H1 (cell line): ENCODE measurements at regions not wholly inside any gene's neighbourhood (a gene's known extent, or its start where the extent isn't known, plus 50 kb on each side); places are given as distances from the start of the nearest gene placed in this dataset.

ENCODE experiments used
- CTCF ChIA-PET: fragments of 300-600 bp; sonication (Branson Sonifier 250); formaldehyde crosslinking; loops from one replicate; lab custom pipeline; 2021; ENCODE audit not compliant: partially characterized antibody; lab: Charles Lee
- POLR2A ChIA-PET: fragments of 300-600 bp; sonication (Branson Sonifier 250); formaldehyde crosslinking; loops from one replicate; lab custom pipeline; 2021; ENCODE audit warnings: inconsistent platforms; ENCODE audit not compliant: partially characterized antibody; lab: Charles Lee
- DNase-seq, 2 experiments: peaks; one replicate each; pipeline versions ENCODE4 v3.0.0 to v3.0.0-alpha.2; 2010 to 2022; ENCODE audit warnings: low spot score in 2 of 2, low read depth in 1 of 2, mixed read lengths in 1 of 2
- FAIRE-seq: peaks from 2 replicates; lab custom pipeline; 2011; peaks lifted over from hg19 to GRCh38; lab: Jason Lieb, UNC
- H2AFZ ChIP-seq: 2 replicates; pipeline ENCODE4 v1.8.1; 2012; ENCODE audit warnings: low read length, inconsistent platforms
- H2AK5ac ChIP-seq: 2 replicates; pipeline ENCODE4 v1.6.1; 2013; ENCODE audit warnings: low read depth, low read length
- H2BK120ac ChIP-seq: replicated peaks from 2 replicates; pipeline ENCODE3; 2013; ENCODE audit warnings: low read depth, low read length, inconsistent platforms
- H2BK12ac ChIP-seq: 2 replicates; pipeline ENCODE4 v1.6.1; 2013; ENCODE audit warnings: low read depth, low read length
- H2BK15ac ChIP-seq: 2 replicates; pipeline ENCODE4 v1.6.1; 2013; ENCODE audit warnings: low read length
- H2BK20ac ChIP-seq: 2 replicates; pipeline ENCODE4 v1.6.1; 2013; ENCODE audit warnings: low read length
- H2BK5ac ChIP-seq: 2 replicates; pipeline ENCODE4 v1.6.1; 2013; ENCODE audit warnings: low read depth, low read length
- H3K14ac ChIP-seq: 2 replicates; pipeline ENCODE4 v1.6.1; 2013; ENCODE audit warnings: inconsistent platforms; ENCODE audit not compliant: insufficient read length
- H3K18ac ChIP-seq: 2 replicates; pipeline ENCODE4 v1.6.1; 2013; ENCODE audit warnings: low read length; ENCODE audit errors: extremely low read depth
- H3K23ac ChIP-seq: 2 replicates; pipeline ENCODE4 v1.6.1; 2013; ENCODE audit warnings: inconsistent platforms; ENCODE audit not compliant: insufficient read length
- H3K23me2 ChIP-seq: 2 replicates; pipeline ENCODE4 v1.6.1; 2013; ENCODE audit warnings: low read depth, low read length
- H3K27ac ChIP-seq: 2 replicates; pipeline ENCODE4 v1.6.1; 2011; ENCODE audit warnings: low read depth, low read length, inconsistent platforms
- H3K27me3 ChIP-seq, 4 experiments: replicated peaks in 1 of 4; 1 replicate in 1 of 4; 2 replicates in 3 of 4; pipeline versions ENCODE4 v1.6.1 to v1.8.1; 2011 to 2013; ENCODE audit warnings: low read length in 3 of 4, mild to moderate bottlenecking in 3 of 4, inconsistent platforms in 2 of 4, mixed read lengths in 2 of 4, moderate library complexity in 1 of 4; ENCODE audit not compliant: control insufficient read depth in 3 of 4, insufficient read depth in 3 of 4; ENCODE audit errors: extremely low read depth in 1 of 4
- H3K36me3 ChIP-seq, 4 experiments: 2 replicates each; pipeline versions ENCODE4 v1.6.1 to v1.8.1; 2011 to 2013; ENCODE audit warnings: mild to moderate bottlenecking in 4 of 4, low read length in 3 of 4, moderate library complexity in 2 of 4, control low read depth in 1 of 4, inconsistent platforms in 1 of 4; ENCODE audit not compliant: insufficient read depth in 4 of 4, control insufficient read depth in 2 of 4
- H3K4ac ChIP-seq: replicated peaks from 2 replicates; pipeline ENCODE3; 2013; ENCODE audit warnings: low read length, low read depth, mixed read lengths, inconsistent platforms; ENCODE audit not compliant: insufficient read length
- H3K4me1 ChIP-seq, 4 experiments: replicated peaks in 1 of 4; 1 replicate in 1 of 4; 2 replicates in 3 of 4; pipeline versions ENCODE4 v1.6.1 to v1.8.1; 2011 to 2013; ENCODE audit warnings: low read length in 3 of 4, inconsistent platforms in 2 of 4, mixed read lengths in 1 of 4; ENCODE audit not compliant: insufficient read depth in 4 of 4, control insufficient read depth in 3 of 4
- H3K4me2 ChIP-seq, 2 experiments: 2 replicates each; pipeline versions ENCODE4 v1.6.1 to v1.8.1; 2011 to 2013; ENCODE audit warnings: low read depth in 2 of 2, low read length in 2 of 2, control low read depth in 1 of 2, inconsistent platforms in 1 of 2, mild to moderate bottlenecking in 1 of 2; ENCODE audit not compliant: insufficient read depth in 1 of 2
- H3K4me3 ChIP-seq, 4 experiments: fragments of 200-600, 300-600 bp in 1 of 4; sonication (generic), shearing (Covaris generic), sonication (Bioruptor Twin) in 1 of 4; 2 replicates each; pipeline versions ENCODE4 v1.5.1 to v1.8.1; 2011 to 2016; ENCODE audit warnings: low read length in 4 of 4, low read depth in 3 of 4, control low read depth in 2 of 4, inconsistent platforms in 2 of 4, mild to moderate bottlenecking in 2 of 4, mixed read lengths in 1 of 4, moderate library complexity in 1 of 4; ENCODE audit not compliant: insufficient read depth in 2 of 4; ENCODE audit errors: extremely low read depth in 1 of 4
- H3K56ac ChIP-seq: replicated peaks from 2 replicates; pipeline ENCODE3; 2013; ENCODE audit warnings: low read depth, mild to moderate bottlenecking, mixed read lengths, low read length, inconsistent platforms; ENCODE audit not compliant: insufficient read length
- H3K79me1 ChIP-seq: 2 replicates; pipeline ENCODE4 v1.6.1; 2013; ENCODE audit warnings: low read depth, low read length, control low read depth
- H3K79me2 ChIP-seq, 2 experiments: 2 replicates each; pipeline versions ENCODE4 v1.6.1 to v1.8.1; 2012 to 2013; ENCODE audit warnings: low read length in 2 of 2, mild to moderate bottlenecking in 2 of 2, inconsistent platforms in 1 of 2; ENCODE audit not compliant: insufficient read depth in 2 of 2, control insufficient read depth in 1 of 2
- H3K9ac ChIP-seq, 4 experiments: replicated peaks in 1 of 4; 1 replicate in 1 of 4; 2 replicates in 3 of 4; pipeline versions ENCODE4 v1.6.1 to v1.8.1; 2011 to 2013; ENCODE audit warnings: low read depth in 3 of 4, low read length in 3 of 4, control low read depth in 2 of 4, mild to moderate bottlenecking in 2 of 4, moderate library complexity in 2 of 4, inconsistent platforms in 1 of 4; ENCODE audit errors: extremely low read depth in 1 of 4
- H3K9me3 ChIP-seq, 2 experiments: 2 replicates each; pipeline versions ENCODE4 v1.6.1 to v1.8.1; 2012 to 2013; ENCODE audit warnings: mild to moderate bottlenecking in 2 of 2, moderate library complexity in 2 of 2, control low read depth in 1 of 2, inconsistent platforms in 1 of 2, low read depth in 1 of 2, low read length in 1 of 2, mixed read lengths in 1 of 2; ENCODE audit not compliant: insufficient read depth in 2 of 2
- H4K20me1 ChIP-seq, 2 experiments: replicated peaks in 1 of 2; 2 replicates each; pipeline versions ENCODE3 to v1.8.1; 2011 to 2013; ENCODE audit warnings: inconsistent platforms in 2 of 2, low read length in 2 of 2, mild to moderate bottlenecking in 1 of 2; ENCODE audit not compliant: insufficient read depth in 2 of 2, control insufficient read depth in 1 of 2
- H4K5ac ChIP-seq: 2 replicates; pipeline ENCODE4 v1.6.1; 2013; ENCODE audit warnings: low read length, low read depth, mixed read lengths, inconsistent platforms; ENCODE audit not compliant: insufficient read length
- H4K8ac ChIP-seq: 2 replicates; pipeline ENCODE4 v1.8.0; 2013; ENCODE audit warnings: mild to moderate bottlenecking, moderate library complexity, low read length, inconsistent platforms; ENCODE audit not compliant: insufficient read depth; ENCODE audit errors: extremely low read depth
- H4K91ac ChIP-seq: replicated peaks from 2 replicates; pipeline ENCODE3; 2013; ENCODE audit warnings: low read length, mixed read lengths, inconsistent platforms; ENCODE audit not compliant: insufficient read length
- ATF2 ChIP-seq: IDR thresholded peaks from 2 replicates; pipeline ENCODE4 v1.6.1; 2012; ENCODE audit warnings: low read length, inconsistent platforms
- CHD2 ChIP-seq: IDR thresholded peaks from 2 replicates; pipeline ENCODE4 v1.6.1; 2012; ENCODE audit warnings: low read length, improper control_type of control experiment
- CTBP2 ChIP-seq: IDR thresholded peaks from 2 replicates; pipeline ENCODE4 v1.7.0; 2011; ENCODE audit warnings: borderline replicate concordance, mild to moderate bottlenecking, moderate library complexity, mixed read lengths, low read length; ENCODE audit not compliant: insufficient read depth, insufficient read length
- E2F6 ChIP-seq: IDR thresholded peaks from 2 replicates; pipeline ENCODE4 v1.6.1; 2012; ENCODE audit warnings: inconsistent platforms
- HDAC2 ChIP-seq, 2 experiments: fragments of 300-600 bp in 1 of 2; sonication (generic) in 1 of 2; IDR thresholded peaks; 2 replicates each; pipeline ENCODE4 v1.6.1; 2011 to 2012; ENCODE audit warnings: low read depth in 2 of 2, low read length in 2 of 2, mild to moderate bottlenecking in 2 of 2, moderate library complexity in 2 of 2, borderline replicate concordance in 1 of 2, inconsistent platforms in 1 of 2
- KDM5A ChIP-seq: fragments of 200-600 bp; IDR thresholded peaks from 2 replicates; pipeline ENCODE4 v1.7.1; 2012; ENCODE audit warnings: mild to moderate bottlenecking, low read length, inconsistent platforms, mixed read lengths
- POU5F1 ChIP-seq: IDR thresholded peaks from 2 replicates; pipeline ENCODE4 v1.6.1; 2011; ENCODE audit warnings: low read depth, mild to moderate bottlenecking, low read length, moderate library complexity
- RFX5 ChIP-seq: IDR thresholded peaks from 2 replicates; pipeline ENCODE4 v1.6.1; 2011; ENCODE audit warnings: low read depth, low read length, improper control_type of control experiment, borderline replicate concordance
- TEAD4 ChIP-seq: IDR thresholded peaks from 2 replicates; pipeline ENCODE4 v1.6.1; 2012; ENCODE audit warnings: low read depth, low read length, inconsistent platforms, mixed read lengths
- WGBS, 2 experiments: shearing (Covaris generic) in 1 of 2; methylation state at CpG; one replicate each; pipeline versions ENCODE4 v1.1.6 to v1.1.7; 2013 to 2015; ENCODE audit warnings: low lambda C conversion rate in 2 of 2, mixed read lengths in 2 of 2, inconsistent platforms in 1 of 2, low coverage in 1 of 2, missing lambda C conversion rate in 1 of 2; ENCODE audit not compliant: insufficient replicate concordance in 2 of 2, insufficient coverage in 1 of 2, insufficient read length in 1 of 2; ENCODE audit errors: extremely low coverage in 1 of 2, missing lambda C conversion rate in 1 of 2; 5-methylcytosine and 5-hydroxymethylcytosine counted together

GRCh38 chr11:119525180-119525866 is 102.4 kb upstream of the THY1 start:
- Histone ChIP-seq H4K8ac (no peak overlapping the region), H4K5ac (no peak overlapping the region), H3K23me2 (no peaks in the 10 kb centered on the region), H2AK5ac (no peak overlapping the region), H3K79me1 (no peaks in the 10 kb centered on the region), H3K4me3 (no peak overlapping the region), H2BK20ac (no peak overlapping the region), H2BK15ac (no peak overlapping the region), H4K20me1 (peaks cover 0 to 2% of the 10 kb centered on the region in 2 experiments), H3K27ac (no peak overlapping the region), H2BK5ac (no peak overlapping the region), H3K14ac (no peak overlapping the region), H2BK12ac (no peak overlapping the region), H3K9ac (no peak overlapping the region), H3K9me3 (no peaks in the 10 kb centered on the region), H3K79me2 (no peaks in the 10 kb centered on the region), H4K91ac (no peak overlapping the region), H2BK120ac (no peak overlapping the region), H3K4me1 (no peaks in the 10 kb centered on the region; a peak in 1 of 7 replicates), H3K56ac (no peak overlapping the region), H3K36me3 (no peaks in the 10 kb centered on the region), H3K23ac (no peak overlapping the region), H3K27me3 (no peaks in the 10 kb centered on the region), H3K4ac (no peak overlapping the region), H3K18ac (no peak overlapping the region), H2AFZ (no peak overlapping the region), H3K4me2 (no peak overlapping the region)
- ChIA-PET POLR2A (no interaction called here), CTCF (interaction anchor here (1.1 to 6.2 kb wide), 9 partner anchors 10 to 117 kb away, joined by 3 to 92 read pairs (median 5); no protein-coding TSS in a partner anchor)
- FAIRE-seq: no peak
- DNase-seq: no peak
- WGBS, 2 experiments: 77% methylated on average over 7 of the region's 7 CpGs; no CpG with 5 or more reads in 1 of the 2 experiments
- TF ChIP-seq ATF2 (no peak), E2F6 (no peak), RFX5 (no peak), TEAD4 (no peak), CHD2 (no peak), HDAC2 (IDR thresholded peaks at IDR 0.05; ENCODE audit: borderline replicate concordance in 1 of 2, low read depth in 2 of 2, low read length in 2 of 2) (no peak), CTBP2 (no peak), KDM5A (no peak), POU5F1 (no peak)
